ENCODE measurements at regions not wholly inside any gene's neighbourhood (a gene's known extent, or its start where the extent isn't known, plus 50 kb on each side); places are given as distances from the start of the nearest gene placed in this dataset.
"Not testable (repeated sequence)": the region's sequence is repeated elsewhere in the genome, so short reads cannot be mapped to it uniquely, and the experiment has no call there.

DNA sequence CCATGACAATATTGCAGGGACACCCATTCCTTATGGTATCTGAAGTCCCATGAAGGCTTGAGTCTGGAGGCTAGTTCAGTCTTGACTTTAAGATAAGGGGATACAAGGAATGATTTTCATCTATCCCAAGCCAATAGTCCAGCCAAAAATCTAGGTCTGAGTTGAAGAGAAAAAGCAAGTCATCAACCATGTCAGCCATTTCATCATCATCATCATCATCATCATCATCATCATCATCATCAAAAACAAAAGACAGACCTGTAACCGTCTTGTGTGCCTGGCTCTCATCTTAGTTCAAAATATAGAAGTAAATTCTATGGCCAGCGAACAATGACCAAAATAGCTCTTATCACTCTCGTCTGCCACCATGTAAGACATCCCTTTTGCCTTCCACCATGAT lies 59.5 kb upstream of the FAM90A26 start:
- not testable (repeated sequence) for DNase-seq (ENCODE audit: low read depth in 2 of 2)

GRCh38 chr4:9103148-9103524 lies 67.1 kb upstream of the FAM90A26 start:
- DNase-seq (ENCODE audit: low read depth in 2 of 2): not testable (repeated sequence)

- DNase-seq (ENCODE audit: low read depth in 2 of 2): not testable (repeated sequence)
These were observed 67.6 kb upstream of the FAM90A26 start for GRCh38 chr4:9102471-9103147.

DNA sequence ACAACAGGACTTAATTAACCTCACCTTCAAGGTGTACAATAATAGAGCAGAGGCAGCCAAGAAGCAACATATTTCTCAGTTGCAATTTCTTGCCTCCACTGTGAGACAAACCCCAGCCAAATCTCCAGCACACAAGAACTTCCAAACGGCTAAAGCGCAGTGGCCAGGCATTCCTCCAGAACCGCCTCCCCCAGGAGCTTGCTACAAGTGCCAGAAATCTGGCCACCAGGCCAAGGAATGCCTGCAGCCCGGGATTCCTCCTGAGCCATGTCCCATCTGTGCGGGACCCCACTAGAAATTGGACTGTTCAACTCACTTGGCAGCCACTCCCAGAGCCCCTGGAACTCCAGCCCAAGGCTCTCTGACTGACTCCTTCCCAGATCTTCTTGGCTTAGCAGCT lies 73.9 kb upstream of the FAM90A26 start:
- DNase-seq (ENCODE audit: low read depth in 2 of 2): not testable (repeated sequence)

DNA sequence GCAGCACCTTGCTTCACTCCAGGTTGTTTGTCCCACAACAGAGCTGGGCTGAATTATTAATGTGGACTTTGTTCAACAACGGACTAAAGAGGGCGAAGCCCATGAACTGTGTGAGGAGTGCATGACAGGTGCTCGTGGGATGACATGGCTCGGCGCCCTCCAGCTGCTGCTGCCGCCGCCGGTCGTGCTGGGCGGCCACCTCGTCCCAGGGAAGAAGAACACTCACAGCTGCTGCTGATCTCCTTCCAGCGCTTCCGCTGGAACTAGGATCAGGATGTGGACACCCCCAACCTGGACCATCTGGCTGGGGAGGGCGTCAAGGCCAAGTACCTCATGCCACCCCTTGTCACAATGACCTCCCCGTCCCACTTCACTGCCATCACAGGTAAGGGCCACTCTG lies 91.4 kb upstream of the FAM90A26 start:
- DNase-seq (ENCODE audit: low read depth in 2 of 2): not testable (repeated sequence)

DNA sequence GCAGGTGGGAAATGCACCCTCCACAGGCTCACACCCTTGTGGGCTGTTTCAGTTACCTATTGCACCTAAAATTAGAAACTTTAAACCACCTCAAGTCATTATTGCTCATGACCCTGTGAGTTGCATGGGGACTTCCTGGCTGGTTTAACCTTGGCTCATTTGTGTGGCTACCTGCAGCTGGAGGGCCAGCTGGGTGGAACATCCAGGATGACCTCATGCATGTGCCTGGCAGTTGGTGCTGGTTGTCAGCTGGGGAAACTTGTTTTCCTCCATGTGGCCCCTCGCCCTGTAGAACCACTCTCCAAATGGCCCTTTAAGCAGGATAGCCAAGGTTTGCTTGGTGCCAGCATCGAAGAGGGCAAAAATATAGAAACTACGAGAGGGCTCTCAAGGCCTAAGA lies 93.2 kb upstream of the FAM90A26 start:
- not testable (repeated sequence) for DNase-seq (ENCODE audit: low read depth in 2 of 2)

- not testable (repeated sequence) for DNase-seq (ENCODE audit: low read depth in 2 of 2)
These were observed 93.7 kb upstream of the FAM90A26 start for GRCh38 chr4:9076486-9076885.

GRCh38 chr4:9073371-9073770 lies 96.8 kb upstream of the FAM90A26 start:
- not testable (repeated sequence) for DNase-seq (ENCODE audit: low read depth in 2 of 2)

- not testable (repeated sequence) for DNase-seq (ENCODE audit: low read depth in 2 of 2)
These were observed 97.5 kb upstream of the FAM90A26 start for GRCh38 chr4:9072521-9073220.

GRCh38 chr4:9067923-9068322 lies 102.3 kb upstream of the FAM90A26 start:
- not testable (repeated sequence) for DNase-seq (ENCODE audit: low read depth in 2 of 2)

- DNase-seq (ENCODE audit: low read depth in 2 of 2): not testable (repeated sequence)
These were observed 106.6 kb upstream of the FAM90A26 start for GRCh38 chr4:9063612-9064011.

- DNase-seq (ENCODE audit: low read depth in 2 of 2): not testable (repeated sequence)
These were observed 145.3 kb upstream of the FAM90A26 start for GRCh38 chr4:9024866-9025265.

DNA sequence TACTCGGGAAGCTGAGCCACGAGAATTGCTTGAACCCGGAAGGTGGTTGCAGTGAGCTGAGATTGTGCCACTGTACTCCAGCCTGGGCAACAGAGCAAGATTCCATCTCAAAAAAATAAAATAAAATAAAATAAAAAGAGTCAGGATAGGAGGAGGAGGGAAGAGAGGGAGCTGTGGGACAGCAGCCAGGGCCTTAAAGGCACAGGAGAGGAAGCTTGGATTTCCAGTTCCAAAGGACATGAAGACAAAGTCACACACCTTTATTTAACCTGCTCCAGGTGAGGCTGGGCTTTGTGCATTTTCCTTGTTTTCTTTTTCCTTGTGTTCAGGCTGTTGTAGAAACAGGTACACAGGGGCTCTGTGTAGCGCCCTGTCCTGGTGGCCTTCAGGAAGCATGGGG lies 138.2 kb upstream of the HMX1 start:
- DNase-seq (ENCODE audit: low read depth in 2 of 2): not testable (repeated sequence)

- not testable (repeated sequence) for DNase-seq (ENCODE audit: low read depth in 2 of 2)
These were observed 136.8 kb upstream of the HMX1 start for GRCh38 chr4:9008407-9008806.

DNA sequence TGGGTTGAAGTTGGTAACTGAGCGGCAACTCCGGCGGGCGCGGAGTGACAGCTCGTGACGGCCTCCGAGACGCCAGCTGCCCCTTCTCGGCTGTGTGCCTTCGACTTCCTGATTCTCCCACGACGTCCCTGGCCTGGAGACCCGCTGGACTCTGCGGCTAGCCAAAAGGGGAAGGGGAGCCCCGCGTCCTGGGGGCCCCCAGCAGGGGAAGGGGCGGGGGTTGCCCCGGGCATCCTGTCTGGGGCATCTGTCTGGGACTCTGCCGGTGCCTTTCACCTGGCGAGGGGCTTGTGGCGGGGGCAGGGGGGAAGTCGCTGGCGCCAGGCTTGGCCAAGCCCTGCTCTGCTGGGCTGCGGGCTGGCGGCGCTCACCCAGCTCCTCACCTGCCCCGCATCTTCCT lies 129.5 kb upstream of the HMX1 start:
- not testable (repeated sequence) for DNase-seq (ENCODE audit: low read depth in 2 of 2)

- peak; percentile 8 to 10 for DNase-seq (ENCODE audit: low read depth in 2 of 2)
These were observed 128.9 kb upstream of the HMX1 start for GRCh38 chr4:9000505-9001001.

DNA sequence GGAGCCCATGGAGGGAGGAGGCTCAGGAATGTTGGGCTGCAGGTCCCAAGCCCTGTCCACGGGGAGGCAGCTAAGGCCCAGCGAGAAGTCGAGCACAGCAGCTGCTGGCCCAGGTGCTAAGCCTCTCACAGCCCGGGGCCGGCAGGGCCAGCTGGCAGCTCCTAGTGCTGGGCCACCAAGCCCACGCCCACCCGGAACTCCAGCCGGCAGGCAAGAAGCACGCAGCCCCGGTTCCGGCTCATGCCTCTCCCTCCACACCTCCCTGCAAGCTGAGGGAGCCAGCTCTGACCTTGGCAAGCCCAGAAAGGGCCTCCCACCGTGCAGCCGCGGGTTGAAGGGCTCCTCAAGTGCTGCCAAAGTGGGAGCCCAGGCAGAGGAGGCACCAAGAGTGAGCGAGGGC lies 121.3 kb upstream of the HMX1 start:
- DNase-seq (ENCODE audit: low read depth in 2 of 2): not testable (repeated sequence)

GRCh38 chr4:8991449-8991848 lies 119.8 kb upstream of the HMX1 start:
- DNase-seq (ENCODE audit: low read depth in 2 of 2): not testable (repeated sequence)

DNA sequence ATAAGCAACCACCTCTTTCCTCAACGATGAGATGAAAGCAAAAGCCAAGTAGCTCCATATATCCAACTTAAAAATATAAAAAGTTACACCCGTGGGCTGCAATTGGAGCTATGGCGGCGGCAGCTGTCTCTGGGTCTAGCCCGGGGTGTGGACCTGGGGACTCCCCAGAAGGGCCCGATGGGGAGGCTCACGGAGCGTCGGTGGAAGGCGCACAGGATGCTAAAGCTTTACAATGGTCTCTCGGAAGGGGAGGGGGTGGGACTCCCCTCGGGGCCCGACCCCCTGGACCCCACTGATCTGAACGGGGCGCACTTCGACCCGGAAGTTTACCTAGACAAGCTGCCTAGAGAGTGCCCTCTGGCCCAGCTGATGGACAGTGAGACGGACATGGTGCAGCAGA lies 118.7 kb upstream of the HMX1 start:
- not testable (repeated sequence) for DNase-seq (ENCODE audit: low read depth in 2 of 2)

GRCh38 chr4:8985786-8986185 lies 114.1 kb upstream of the HMX1 start:
- DNase-seq (ENCODE audit: low read depth in 2 of 2): not testable (repeated sequence)

DNA sequence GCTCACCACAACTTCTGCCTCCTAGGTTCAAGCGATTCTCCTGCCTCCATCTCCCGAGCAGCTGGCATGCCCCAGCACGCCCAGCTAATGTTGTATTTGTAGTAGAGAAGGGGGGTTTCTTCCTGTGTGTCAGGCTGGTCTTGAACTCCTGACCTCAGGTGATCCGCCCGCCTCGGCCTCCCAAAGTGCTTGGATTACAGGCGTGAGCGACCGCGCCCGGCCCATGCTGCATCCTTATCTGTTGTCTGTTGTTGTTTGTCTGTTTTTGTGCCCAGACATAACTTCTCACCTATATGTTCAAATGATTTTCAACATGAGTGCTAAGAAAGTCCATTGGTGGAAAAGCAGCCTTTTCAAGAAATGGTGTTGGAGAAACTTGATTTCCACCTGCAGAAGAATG lies 113.0 kb upstream of the HMX1 start:
- not testable (repeated sequence) for DNase-seq (ENCODE audit: low read depth in 2 of 2)

GRCh38 chr4:8983921-8984320 lies 112.3 kb upstream of the HMX1 start:
- not testable (repeated sequence) for DNase-seq (ENCODE audit: low read depth in 2 of 2)

All from stimulated activated CD8-positive, alpha-beta memory T cell treated with anti-CD3 and anti-CD28 coated beads, Interleukin-2, amount 100 ng/mL, for 1 hour (primary cell).